Suprapubic skin (tissue), 4 donors: ENCODE measurements at regions not wholly inside any gene's neighbourhood (a gene's known extent, or its start where the extent isn't known, plus 50 kb on each side); places are given as distances from the start of the nearest gene placed in this dataset.

Experiments used
- DNase-seq, 2 donors: peaks; one replicate each; pipeline ENCODE4 v3.0.0-alpha.2; 2019; ENCODE audit warnings: low spot score in 2 of 2
- H3K27ac ChIP-seq: fragments of 200-600 bp; sonication (generic); one replicate; pipeline ENCODE4 v1.5.1; 2019
- H3K27me3 ChIP-seq: fragments of 200-600 bp; sonication (generic); one replicate; pipeline ENCODE4 v1.5.1; 2019
- H3K36me3 ChIP-seq: fragments of 200-600 bp; sonication (generic); one replicate; pipeline ENCODE4 v1.5.1; 2019
- H3K4me1 ChIP-seq: fragments of 200-600 bp; sonication (generic); one replicate; pipeline ENCODE4 v1.5.1; 2019
- H3K4me3 ChIP-seq: fragments of 200-600 bp; sonication (generic); one replicate; pipeline ENCODE4 v1.5.1; 2019; ENCODE audit warnings: mild to moderate bottlenecking
- H3K9me3 ChIP-seq: fragments of 200-600 bp; sonication (generic); one replicate; pipeline ENCODE4 v1.5.1; 2019
- EP300 ChIP-seq: sonication (generic); formaldehyde crosslinking; IDR thresholded peaks from one replicate; pipeline ENCODE4 v1.6.1; 2017; ENCODE audit warnings: antibody characterized with exemption
- POLR2A ChIP-seq, 2 donors: fragments of 450-650 bp; IDR thresholded peaks; one replicate each; pipeline ENCODE4 v1.6.1; 2017; ENCODE audit warnings: antibody characterized with exemption in 2 of 2, mild to moderate bottlenecking in 2 of 2, moderate library complexity in 2 of 2
- POLR2AphosphoS5 ChIP-seq, 3 donors: sonication (generic); formaldehyde crosslinking; IDR thresholded peaks; one replicate each; pipeline ENCODE4 v1.6.1; 2017; ENCODE audit warnings: antibody characterized with exemption in 3 of 3
- WGBS: methylation state at CpG from one replicate; pipeline ENCODE4 v1.1.5; 2018; 5-methylcytosine and 5-hydroxymethylcytosine counted together
- TF ChIP-seq, protein P1 (sequence below), 2 donors: fragments of 200-600 bp in 1 of 2; fragments of 450-650 bp in 1 of 2; sonication (generic) in 1 of 2; IDR thresholded peaks; one replicate each; pipeline ENCODE4 v1.5.1; 2016 to 2019; ENCODE audit warnings: antibody characterized with exemption in 2 of 2, mild to moderate bottlenecking in 1 of 2, moderate library complexity in 1 of 2

DNA sequence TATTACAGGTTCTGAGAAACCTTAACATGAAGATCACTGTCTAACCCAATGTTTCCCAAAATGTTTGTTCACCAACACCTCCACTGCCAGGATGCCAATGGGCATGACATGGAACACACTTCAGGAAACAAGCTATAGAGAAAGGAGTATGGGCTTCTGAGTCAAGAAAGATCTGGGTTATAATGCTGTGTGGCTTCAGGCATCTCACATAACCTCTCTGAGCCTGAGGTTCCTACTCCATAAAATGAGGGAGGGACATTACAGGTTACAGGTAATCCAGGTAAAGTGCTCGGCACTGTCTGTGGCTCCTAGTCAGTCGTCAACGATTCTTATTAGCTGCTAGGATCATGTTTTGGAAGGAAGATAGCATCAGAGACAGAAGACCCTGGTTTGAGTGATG is 126.4 kb upstream of the SMAD3 start:
- H3K4me1 ChIP-seq: peaks cover 18% of the 10 kb centered on the region
- H3K4me3 ChIP-seq: no peak overlapping the region
- H3K9me3 ChIP-seq: no peaks in the 10 kb centered on the region
- H3K27me3 ChIP-seq: no peaks in the 10 kb centered on the region
- 97% methylated on average over 3 of the region's 3 CpGs for WGBS
- peak in 1 of 2 donors; percentile 5 for DNase-seq
- no peaks in the 10 kb centered on the region for H3K36me3 ChIP-seq
- H3K27ac ChIP-seq: no peak overlapping the region
- TF ChIP-seq, protein P1, sequence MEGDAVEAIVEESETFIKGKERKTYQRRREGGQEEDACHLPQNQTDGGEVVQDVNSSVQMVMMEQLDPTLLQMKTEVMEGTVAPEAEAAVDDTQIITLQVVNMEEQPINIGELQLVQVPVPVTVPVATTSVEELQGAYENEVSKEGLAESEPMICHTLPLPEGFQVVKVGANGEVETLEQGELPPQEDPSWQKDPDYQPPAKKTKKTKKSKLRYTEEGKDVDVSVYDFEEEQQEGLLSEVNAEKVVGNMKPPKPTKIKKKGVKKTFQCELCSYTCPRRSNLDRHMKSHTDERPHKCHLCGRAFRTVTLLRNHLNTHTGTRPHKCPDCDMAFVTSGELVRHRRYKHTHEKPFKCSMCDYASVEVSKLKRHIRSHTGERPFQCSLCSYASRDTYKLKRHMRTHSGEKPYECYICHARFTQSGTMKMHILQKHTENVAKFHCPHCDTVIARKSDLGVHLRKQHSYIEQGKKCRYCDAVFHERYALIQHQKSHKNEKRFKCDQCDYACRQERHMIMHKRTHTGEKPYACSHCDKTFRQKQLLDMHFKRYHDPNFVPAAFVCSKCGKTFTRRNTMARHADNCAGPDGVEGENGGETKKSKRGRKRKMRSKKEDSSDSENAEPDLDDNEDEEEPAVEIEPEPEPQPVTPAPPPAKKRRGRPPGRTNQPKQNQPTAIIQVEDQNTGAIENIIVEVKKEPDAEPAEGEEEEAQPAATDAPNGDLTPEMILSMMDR (IDR thresholded peaks at IDR 0.05): no peak

DNA sequence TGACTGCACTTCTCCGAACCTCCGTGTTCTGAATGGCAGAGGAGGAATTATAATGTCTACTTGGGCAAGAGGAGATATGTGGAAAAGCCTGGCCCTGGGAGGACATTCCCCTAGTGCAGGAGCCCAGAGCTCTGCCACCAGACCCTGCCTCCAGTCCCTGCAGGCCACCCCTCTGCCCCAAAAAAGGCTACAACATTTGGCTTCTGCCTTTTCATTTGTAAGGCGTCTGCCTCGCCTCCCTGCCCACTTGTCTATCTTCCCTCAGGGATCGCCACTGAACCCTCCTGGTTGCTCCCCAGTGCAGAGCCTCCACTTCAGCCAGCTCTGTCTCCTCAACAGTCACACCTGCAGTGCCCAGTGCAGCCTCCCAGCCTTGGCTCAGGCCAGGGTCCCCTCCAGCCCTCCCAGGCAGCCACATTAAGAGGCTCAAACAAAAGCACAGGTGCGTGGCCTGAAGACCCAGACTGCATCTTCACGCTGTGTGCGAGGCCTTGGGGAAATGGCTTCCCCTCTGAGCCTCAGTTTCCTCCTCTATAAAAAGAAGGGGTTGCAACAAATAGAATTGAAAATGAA is 125.9 kb upstream of the SMAD3 start:
- H3K36me3 ChIP-seq: no peaks in the 10 kb centered on the region
- 91% methylated on average over 8 of the region's 8 CpGs for WGBS
- H3K4me1 ChIP-seq: peaks cover 18% of the 10 kb centered on the region
- no peaks in the 10 kb centered on the region for H3K9me3 ChIP-seq
- H3K27ac ChIP-seq: no peak overlapping the region
- H3K4me3 ChIP-seq: no peak overlapping the region
- TF ChIP-seq POLR2AphosphoS5 (IDR thresholded peaks at IDR 0.05): no peak
- TF ChIP-seq, protein P1 (IDR thresholded peaks at IDR 0.05): no peak
- no peak for TF ChIP-seq POLR2A (IDR thresholded peaks at IDR 0.05)
- TF ChIP-seq EP300: no peak
- peak; percentile 43 to 56 for DNase-seq
- H3K27me3 ChIP-seq: no peaks in the 10 kb centered on the region

DNA sequence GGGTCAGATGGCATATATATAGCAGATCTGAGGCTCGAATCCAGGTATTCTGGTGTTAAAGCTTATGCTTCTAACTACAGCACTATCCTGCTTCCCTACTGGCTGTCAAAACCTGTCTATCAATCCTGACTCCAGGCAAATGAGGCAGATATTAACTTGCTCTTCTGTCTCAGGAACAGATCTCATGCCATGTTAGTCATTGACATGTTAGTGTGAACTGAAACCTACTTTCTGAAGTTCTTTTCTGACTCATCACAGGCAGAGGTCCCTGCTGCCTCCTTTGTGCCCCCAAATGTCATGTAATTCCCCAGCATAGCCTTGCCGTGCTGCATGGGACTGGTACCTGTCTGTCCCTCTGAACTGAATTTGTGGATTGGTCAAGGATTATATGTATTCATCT is 125.0 kb upstream of the SMAD3 start:
- no peaks in the 10 kb centered on the region for H3K27me3 ChIP-seq
- no peak overlapping the region for H3K4me3 ChIP-seq
- DNase-seq: peak in 1 of 2 donors; percentile 21
- no peak overlapping the region for H3K27ac ChIP-seq
- no peaks in the 10 kb centered on the region for H3K9me3 ChIP-seq
- H3K4me1 ChIP-seq: peaks cover 18% of the 10 kb centered on the region
- H3K36me3 ChIP-seq: no peaks in the 10 kb centered on the region
- 44% methylated on average over 2 of the region's 2 CpGs for WGBS
- no peak for TF ChIP-seq POLR2AphosphoS5 (IDR thresholded peaks at IDR 0.05)
- TF ChIP-seq, protein P1 (IDR thresholded peaks at IDR 0.05): no peak
- no peak for TF ChIP-seq EP300

DNA sequence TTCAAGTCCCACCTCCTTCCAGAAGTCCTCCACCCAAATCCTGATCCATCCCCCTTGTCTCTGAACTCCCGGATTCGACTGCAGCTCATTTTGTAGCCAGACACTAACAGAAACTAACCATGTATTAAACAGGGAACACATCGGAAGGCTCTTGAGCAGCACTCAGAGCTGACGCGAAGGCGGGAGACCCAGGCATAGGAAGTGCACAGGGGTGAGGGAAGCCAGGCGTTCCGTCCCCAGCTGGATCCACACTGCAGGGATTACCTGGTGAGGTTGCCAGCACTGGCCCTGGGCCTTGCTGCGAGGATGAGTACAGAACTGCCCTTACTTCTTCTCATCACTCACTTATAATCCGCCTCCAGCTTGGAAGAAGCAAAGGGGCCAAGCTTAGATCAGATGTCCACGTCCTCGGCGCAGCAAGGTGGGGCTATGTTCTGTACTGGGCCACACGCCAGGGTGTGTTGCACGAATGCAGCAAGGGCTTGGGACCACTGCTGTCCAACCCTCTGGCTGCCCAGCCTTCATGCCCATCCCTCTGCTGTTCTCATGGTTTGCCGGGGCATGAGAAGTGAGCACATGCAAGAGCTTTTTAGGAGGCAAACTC is 124.2 kb upstream of the SMAD3 start:
- no peaks in the 10 kb centered on the region for H3K9me3 ChIP-seq
- no peak overlapping the region for H3K27ac ChIP-seq
- no peaks in the 10 kb centered on the region for H3K27me3 ChIP-seq
- H3K4me3 ChIP-seq: peak overlapping the region; percentile 12
- no peaks in the 10 kb centered on the region for H3K36me3 ChIP-seq
- DNase-seq: peak; percentile 59 to 73
- TF ChIP-seq POLR2A (IDR thresholded peaks at IDR 0.05) (no peak), EP300 (no peak), POLR2AphosphoS5 (IDR thresholded peaks at IDR 0.05) (no peak)
- TF ChIP-seq, protein P1 (IDR thresholded peaks at IDR 0.05): no peak
- 60% methylated on average over 10 of the region's 16 CpGs for WGBS
- H3K4me1 ChIP-seq: peaks cover 14% of the 10 kb centered on the region

DNA sequence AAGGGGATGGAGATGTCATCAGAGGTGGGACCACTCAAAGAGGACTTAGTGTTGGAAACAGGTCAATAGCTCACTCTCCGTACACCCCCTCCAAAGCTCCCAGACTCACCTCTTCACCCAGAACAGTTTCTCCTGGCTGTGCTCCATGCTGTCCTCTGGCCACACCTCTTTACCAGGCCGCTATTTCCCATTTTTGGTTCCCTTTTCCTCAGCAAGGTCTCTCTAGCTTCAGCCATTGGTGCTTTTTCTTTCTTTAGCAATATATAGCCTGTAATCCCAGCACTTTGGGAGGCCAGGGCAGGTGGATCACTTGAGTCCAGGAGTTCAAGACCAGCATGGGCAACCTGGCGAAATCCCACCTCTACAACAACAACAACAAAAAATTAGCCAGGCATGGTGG is 123.6 kb upstream of the SMAD3 start:
- Histone ChIP-seq H3K4me1 (peaks cover 18% of the 10 kb centered on the region), H3K36me3 (no peaks in the 10 kb centered on the region), H3K27me3 (no peaks in the 10 kb centered on the region), H3K9me3 (no peaks in the 10 kb centered on the region), H3K27ac (no peak overlapping the region), H3K4me3 (no peak overlapping the region)
- WGBS: 92% methylated on average over 3 of the region's 3 CpGs
- peak; percentile 33 to 44 for DNase-seq
- TF ChIP-seq POLR2AphosphoS5 (IDR thresholded peaks at IDR 0.05): no peak
- TF ChIP-seq, protein P1 (IDR thresholded peaks at IDR 0.05): no peak
- no peak for TF ChIP-seq POLR2A (IDR thresholded peaks at IDR 0.05)
- no peak for TF ChIP-seq EP300
